ENCODE measurements at regions not wholly inside any gene's neighbourhood (a gene's known extent, or its start where the extent isn't known, plus 50 kb on each side); places are given as distances from the start of the nearest gene placed in this dataset.

DNA sequence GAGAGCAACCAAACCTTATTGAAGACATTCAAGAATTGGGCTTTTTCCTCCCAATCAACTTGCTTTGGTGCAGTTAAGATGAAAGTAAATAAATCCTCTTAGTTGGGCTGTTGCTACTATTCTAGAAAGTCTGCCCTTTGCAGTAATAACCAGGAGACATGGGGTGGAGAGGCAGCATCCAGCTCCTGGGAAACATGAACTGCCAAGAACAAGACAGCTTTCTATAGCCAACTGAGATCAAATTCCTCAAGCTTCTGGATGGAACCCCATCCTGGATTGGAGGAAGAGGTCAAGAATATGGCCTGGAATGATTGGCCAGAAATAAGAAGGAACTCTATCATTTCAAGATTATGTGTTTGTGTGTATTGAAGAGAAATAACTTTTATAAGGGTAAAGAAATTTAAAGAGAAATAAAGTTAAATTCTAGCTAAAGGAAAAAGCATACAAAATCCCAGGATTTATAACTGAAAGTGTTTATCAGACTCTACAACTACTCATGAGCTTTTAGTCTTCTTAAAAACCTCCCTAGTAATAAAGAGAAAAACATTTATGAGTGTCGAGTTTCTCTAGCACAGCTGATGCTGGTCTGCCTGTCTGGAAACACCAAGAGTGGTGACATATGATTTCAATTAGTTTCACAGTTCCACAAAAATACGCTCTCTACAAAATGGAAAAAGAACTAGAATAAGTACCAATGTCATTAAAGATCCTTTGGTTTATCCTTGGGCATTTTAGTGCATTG, 70.1 kb upstream of the COL1A2 start:
- no peak for DNase-seq

- DNase-seq: no peak
Observed at GRCh38 chr7:94325122-94325475, 69.6 kb upstream of the COL1A2 start.

DNA sequence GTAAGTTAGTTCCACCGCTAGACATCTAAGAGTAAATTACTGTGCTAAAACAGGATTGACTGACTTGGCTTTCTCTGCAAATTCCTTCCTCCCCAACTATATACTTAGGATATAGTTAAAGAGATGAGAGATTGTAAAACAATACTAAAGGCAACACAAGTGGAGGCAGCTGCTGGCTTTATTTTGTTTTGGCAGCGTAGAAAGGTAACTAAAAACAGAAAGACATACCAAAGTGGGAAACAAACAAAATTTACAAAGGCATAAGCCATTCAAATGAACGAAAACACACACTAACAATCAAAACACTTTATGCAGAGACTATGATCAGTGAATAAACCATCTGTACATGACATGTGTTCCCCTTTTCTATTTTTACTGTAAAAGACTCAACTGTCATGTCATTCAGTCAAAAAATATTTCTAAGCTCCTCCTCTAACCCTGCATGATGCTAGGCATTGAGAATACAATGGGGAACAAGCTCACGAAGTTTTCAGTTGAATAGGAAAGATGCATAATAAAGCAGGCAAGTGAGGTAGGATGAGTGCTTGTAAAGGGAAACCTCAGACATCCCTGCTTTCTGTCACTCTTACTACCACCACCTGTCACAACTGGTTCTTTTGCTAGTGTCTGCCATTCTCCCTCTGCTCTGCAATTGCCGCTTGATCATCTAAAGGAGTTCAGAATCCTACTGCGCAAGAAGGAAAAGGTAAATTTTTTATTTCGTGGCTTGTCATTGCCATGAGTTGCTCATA, 64.2 kb upstream of the COL1A2 start:
- no peak for DNase-seq

DNA sequence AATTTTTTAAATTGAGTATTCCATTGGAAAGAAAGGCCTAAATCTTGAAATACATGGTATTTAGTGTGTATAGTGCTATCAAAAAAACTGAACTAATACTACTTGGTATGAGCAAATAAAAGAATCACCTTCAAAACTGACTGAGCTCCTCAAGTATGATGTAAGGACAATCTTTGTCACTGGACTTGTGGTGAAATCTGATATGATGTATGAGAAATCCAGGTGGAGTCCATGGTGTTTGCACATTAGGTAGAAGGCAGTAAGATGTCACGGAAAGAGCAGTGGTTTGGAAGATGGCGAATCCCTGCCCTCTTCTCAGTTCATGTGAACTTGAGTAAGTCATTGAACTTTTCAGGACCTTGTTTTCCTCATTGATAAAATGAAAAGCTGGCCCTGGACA, 62.1 kb upstream of the COL1A2 start:
- no peak for DNase-seq

DNA sequence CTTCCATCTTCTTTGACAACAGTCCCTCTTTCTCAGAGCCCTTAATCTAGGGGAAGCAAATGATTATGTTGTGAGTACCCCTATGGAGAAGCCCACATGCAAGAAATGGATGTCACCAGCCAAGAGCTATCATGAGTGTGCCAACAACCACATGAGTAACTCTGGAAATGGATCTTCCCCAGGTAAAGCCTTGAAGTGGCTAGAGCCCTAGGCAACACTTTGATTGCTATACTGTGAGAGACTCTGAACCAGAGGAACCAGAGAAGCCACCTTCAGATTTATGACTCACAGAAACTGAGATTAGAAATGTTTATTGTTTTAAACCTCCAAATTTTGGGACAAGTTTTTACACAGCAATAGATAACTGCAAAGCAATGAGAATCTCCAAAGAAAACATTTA, 60.9 kb upstream of the COL1A2 start:
- DNase-seq: no peak

- no peak for DNase-seq
Observed at GRCh38 chr7:94335586-94335985, 59.1 kb upstream of the COL1A2 start.

- no peak for DNase-seq
Observed at GRCh38 chr7:94336009-94336408, 58.7 kb upstream of the COL1A2 start.

DNA sequence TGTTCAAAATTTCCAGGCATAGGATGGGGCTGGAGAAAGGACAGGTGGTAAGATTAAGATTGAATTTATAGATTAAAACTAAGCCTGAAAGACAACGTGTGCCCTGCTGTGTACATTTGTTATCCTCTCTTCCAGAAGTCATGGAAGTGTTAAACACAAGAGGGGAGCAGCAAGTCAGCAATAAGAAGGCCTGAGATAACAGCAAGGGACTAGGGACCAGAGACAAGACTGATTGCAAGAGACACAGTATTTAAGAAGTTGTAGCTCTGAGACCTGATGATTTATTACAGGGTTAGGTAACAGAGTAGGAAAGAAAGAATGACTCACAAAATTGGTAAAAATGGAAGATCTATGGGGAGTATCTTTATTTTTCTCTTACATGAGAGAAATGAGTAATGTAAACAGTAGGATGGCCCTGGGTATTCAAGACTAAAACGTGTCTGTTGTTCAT, 55.7 kb upstream of the COL1A2 start:
- no peak for DNase-seq

- no peak for DNase-seq
Observed at GRCh38 chr7:94344826-94345225, 49.9 kb upstream of the COL1A2 start.
